ENCODE measurements at regions not wholly inside any gene's neighbourhood (a gene's known extent, or its start where the extent isn't known, plus 50 kb on each side); places are given as distances from the start of the nearest gene placed in this dataset.

DNA sequence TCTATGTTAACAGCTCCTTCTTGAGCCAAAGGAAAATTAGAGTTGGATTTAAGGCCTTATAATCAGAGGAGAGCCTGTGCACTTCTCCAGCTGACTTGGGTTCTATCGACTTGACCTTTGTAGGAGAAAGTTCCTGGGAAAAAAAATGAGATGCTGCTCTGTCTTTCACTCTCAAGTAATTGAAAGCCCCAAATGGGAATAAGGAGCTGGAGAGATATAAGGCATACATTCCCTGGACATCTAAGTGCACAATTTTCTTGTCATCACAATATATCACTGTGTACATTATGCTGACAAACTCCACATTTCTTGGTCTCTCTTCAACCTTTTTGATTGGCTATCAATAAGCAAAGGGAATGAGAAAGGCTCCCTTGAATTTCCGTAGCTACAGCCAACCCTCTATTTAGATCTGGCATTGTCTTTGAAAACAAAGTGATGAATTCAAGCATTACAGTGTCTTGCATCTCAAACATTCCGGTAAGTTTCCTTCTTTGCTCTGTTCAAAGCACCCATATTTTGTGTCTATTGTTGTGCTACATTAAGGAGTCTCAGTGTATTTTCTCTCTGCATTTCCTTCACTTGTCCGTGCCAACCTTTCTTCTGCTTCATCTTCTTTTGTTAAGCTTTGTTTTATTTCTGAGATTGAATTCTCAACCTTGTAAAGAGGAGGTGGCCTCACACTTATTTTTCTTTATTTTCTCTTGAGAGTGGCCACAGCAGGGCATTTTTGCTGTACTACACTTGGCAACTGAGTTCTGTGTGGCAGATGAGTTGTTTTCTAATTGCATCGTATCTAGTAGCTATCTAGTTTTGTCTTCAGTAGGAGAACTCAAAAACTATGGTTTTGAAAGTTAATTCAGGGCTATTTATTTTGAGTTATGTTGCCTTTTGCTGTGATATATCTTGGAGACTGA lies 450.3 kb upstream of the MAN1A1 start:
- H3K4me3 ChIP-seq (ENCODE audit: control insufficient read depth, low read depth, low read length), result no peak overlapping the region
- no peak for DNase-seq (ENCODE audit: low read depth)
- TF ChIP-seq, protein P1, sequence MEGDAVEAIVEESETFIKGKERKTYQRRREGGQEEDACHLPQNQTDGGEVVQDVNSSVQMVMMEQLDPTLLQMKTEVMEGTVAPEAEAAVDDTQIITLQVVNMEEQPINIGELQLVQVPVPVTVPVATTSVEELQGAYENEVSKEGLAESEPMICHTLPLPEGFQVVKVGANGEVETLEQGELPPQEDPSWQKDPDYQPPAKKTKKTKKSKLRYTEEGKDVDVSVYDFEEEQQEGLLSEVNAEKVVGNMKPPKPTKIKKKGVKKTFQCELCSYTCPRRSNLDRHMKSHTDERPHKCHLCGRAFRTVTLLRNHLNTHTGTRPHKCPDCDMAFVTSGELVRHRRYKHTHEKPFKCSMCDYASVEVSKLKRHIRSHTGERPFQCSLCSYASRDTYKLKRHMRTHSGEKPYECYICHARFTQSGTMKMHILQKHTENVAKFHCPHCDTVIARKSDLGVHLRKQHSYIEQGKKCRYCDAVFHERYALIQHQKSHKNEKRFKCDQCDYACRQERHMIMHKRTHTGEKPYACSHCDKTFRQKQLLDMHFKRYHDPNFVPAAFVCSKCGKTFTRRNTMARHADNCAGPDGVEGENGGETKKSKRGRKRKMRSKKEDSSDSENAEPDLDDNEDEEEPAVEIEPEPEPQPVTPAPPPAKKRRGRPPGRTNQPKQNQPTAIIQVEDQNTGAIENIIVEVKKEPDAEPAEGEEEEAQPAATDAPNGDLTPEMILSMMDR (IDR thresholded peaks at IDR 0.05; ENCODE audit: control insufficient read depth, insufficient read depth, low read depth, low read length, missing control alignments), result no peak

DNA sequence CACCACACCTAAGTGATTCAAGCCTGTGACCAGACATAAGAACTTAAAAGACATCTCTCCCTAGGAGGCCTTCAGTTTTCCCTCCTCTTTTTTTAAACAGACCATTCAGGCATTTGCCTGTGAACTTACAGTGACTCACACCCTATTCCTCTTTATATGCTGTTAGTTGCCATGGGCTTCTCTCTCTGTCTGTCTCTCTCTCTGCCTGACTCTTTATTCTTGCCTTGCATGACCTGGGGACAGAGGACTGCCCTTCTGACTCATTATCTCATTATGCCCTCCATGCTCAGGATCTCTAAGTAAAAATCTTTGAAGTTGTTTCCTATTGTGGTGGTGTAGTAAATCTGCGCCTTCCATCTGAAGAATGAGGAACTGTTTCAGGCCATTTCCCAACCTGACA lies 442.2 kb upstream of the MAN1A1 start:
- H3K4me3 ChIP-seq (ENCODE audit: control insufficient read depth, low read depth, low read length), result no peak overlapping the region
- TF ChIP-seq, protein P1 (IDR thresholded peaks at IDR 0.05; ENCODE audit: control insufficient read depth, insufficient read depth, low read depth, low read length, missing control alignments), result no peak
- DNase-seq (ENCODE audit: low read depth), result no peak

DNA sequence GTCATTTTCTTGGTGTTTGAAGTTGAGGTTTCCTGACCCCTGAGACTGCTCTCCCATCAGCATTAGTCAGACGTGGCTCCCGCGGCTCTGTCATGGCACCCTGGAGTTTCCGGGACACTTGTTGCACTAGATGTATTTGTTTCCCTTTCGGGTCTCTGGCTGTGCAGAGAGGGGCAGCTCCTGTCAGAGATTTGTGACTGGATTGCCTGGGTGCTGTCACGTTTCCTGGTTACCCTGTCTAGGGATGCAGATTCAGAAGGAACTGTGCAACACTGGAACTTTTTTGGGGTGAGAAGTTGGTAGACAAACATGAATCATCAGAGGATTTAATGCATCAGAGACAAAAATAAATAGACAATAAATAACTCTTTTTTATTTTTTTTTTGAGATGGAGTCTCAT lies 431.8 kb upstream of the MAN1A1 start:
- no peak overlapping the region for H3K4me3 ChIP-seq (ENCODE audit: control insufficient read depth, low read depth, low read length)
- no peak for DNase-seq (ENCODE audit: low read depth)
- TF ChIP-seq, protein P1 (IDR thresholded peaks at IDR 0.05; ENCODE audit: control insufficient read depth, insufficient read depth, low read depth, low read length, missing control alignments), result no peak

DNA sequence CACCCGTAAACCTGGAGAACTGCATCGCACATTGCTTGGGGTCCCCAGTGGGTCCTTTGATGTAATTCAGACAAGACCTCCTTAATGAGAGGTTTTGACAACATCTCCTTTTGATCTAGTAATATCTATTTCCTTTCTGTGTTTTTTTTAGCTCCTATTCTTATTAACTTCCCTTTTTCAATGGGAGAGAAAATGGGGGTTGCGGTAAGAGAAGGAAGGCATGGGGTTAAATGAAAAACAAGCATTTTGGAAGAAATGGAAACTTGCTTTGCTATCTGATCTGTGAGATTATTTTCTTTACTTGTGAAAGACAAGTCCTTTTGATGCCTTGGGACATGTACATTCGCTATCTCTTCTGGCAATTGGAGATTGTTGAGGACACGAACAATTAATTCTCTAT lies 418.6 kb upstream of the MAN1A1 start:
- no peak overlapping the region for H3K4me3 ChIP-seq (ENCODE audit: control insufficient read depth, low read depth, low read length)
- DNase-seq (ENCODE audit: low read depth), result no peak
- TF ChIP-seq, protein P1 (IDR thresholded peaks at IDR 0.05; ENCODE audit: control insufficient read depth, insufficient read depth, low read depth, low read length, missing control alignments), result no peak

DNA sequence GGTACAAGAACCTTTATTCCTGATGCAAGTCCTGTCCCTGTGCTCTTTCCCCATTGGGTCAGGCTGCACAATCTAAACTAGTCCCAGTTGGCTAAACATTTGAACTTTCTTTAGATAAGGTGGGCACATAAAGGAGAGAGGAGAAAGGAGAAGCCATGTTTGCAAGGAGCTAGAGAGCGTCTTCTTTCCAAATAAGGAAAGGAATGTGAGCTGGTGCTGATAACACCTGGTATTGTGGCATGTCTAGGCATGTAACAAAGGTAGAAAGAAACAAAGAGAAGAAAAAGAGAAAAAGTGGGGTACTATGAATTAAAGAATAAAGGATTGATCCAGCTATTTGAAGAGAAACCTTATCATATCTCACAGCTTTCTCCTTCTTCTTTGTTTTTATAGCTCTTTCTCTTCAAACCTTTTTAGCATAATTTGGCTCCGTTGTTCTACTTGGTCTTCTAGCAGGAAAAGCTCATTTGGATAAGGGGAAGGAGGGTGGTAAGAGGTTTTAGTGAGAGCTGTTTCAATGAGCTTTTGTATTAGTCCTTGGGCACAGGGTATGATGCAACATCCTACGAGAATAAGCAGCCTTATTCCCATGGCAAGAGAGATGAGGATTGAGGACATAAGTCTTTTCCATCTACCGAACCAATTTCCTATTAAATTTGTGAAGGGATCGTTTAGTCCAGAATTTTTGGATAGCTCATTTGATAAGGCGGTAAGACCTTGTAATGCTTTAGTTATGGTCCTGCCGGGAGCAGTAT lies 415.5 kb upstream of the MAN1A1 start:
- H3K4me3 ChIP-seq (ENCODE audit: control insufficient read depth, low read depth, low read length), result no peak overlapping the region
- no peak for DNase-seq (ENCODE audit: low read depth)
- TF ChIP-seq, protein P1 (IDR thresholded peaks at IDR 0.05; ENCODE audit: control insufficient read depth, insufficient read depth, low read depth, low read length, missing control alignments), result no peak

DNA sequence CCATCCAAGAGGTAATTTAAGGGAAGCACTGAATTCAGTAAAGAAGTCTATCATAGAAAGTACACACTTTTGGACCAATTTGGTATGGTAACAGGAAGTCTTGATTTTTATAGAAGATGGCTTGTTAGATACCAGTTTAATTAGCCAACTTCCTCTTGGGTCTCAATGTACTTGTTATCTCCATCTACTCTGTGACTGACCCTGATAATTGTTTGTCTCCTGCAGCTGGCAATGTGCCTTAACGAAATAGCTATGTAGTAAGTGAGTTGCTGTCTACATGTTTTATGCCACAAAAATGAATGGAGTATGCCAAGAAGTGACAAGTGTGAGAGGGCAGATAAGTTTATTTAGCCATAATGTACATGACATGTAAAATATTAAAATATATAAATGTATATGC lies 410.5 kb upstream of the MAN1A1 start:
- no peak overlapping the region for H3K4me3 ChIP-seq (ENCODE audit: control insufficient read depth, low read depth, low read length)
- no peak for DNase-seq (ENCODE audit: low read depth)
- TF ChIP-seq, protein P1 (IDR thresholded peaks at IDR 0.05; ENCODE audit: control insufficient read depth, insufficient read depth, low read depth, low read length, missing control alignments), result no peak
